HG02571 (cell line): ENCODE measurements at regions not wholly inside any gene's neighbourhood (a gene's known extent, or its start where the extent isn't known, plus 50 kb on each side); places are given as distances from the start of the nearest gene placed in this dataset.
"Not testable (repeated sequence)": the region's sequence is repeated elsewhere in the genome, so short reads cannot be mapped to it uniquely, and the experiment has no call there.

ENCODE experiments used
- ATAC-seq: cut with Tn5 transposase; IDR thresholded peaks from one replicate; pipeline ENCODE4 v1.9.1; 2021; ENCODE audit warnings: mild to moderate bottlenecking, moderate library complexity; ENCODE audit not compliant: unreplicated experiment

- no peak for ATAC-seq
Measured at GRCh38 chr12:127962303-127962702, 304.7 kb upstream of the TMEM132C start.

GRCh38 chr12:127963933-127964332 lies 303.0 kb upstream of the TMEM132C start:
- no peak for ATAC-seq

- ATAC-seq = no peak
Measured at GRCh38 chr12:127964717-127965116, 302.3 kb upstream of the TMEM132C start.

GRCh38 chr12:127966331-127966730 lies 300.6 kb upstream of the TMEM132C start:
- no peak for ATAC-seq

- ATAC-seq = no peak
Measured at GRCh38 chr12:127970491-127970890, 296.5 kb upstream of the TMEM132C start.

- ATAC-seq = no peak
Measured at GRCh38 chr12:127980585-127980984, 286.4 kb upstream of the TMEM132C start.

GRCh38 chr12:127981875-127982274 lies 285.1 kb upstream of the TMEM132C start:
- no peak for ATAC-seq

- ATAC-seq = not testable (repeated sequence)
Measured at GRCh38 chr12:127983213-127983791, 283.7 kb upstream of the TMEM132C start.

- no peak for ATAC-seq
Measured at GRCh38 chr12:127984386-127985055, 282.4 kb upstream of the TMEM132C start.

- no peak for ATAC-seq
Measured at GRCh38 chr12:127987199-127987901, 279.6 kb upstream of the TMEM132C start.

- no peak for ATAC-seq
Measured at GRCh38 chr12:127991485-127991884, 275.5 kb upstream of the TMEM132C start.

- no peak for ATAC-seq
Measured at GRCh38 chr12:127998988-127999387, 268.0 kb upstream of the TMEM132C start.

- no peak for ATAC-seq
Measured at GRCh38 chr12:128004383-128004938, 262.5 kb upstream of the TMEM132C start.

GRCh38 chr12:128007250-128007649 lies 259.7 kb upstream of the TMEM132C start:
- ATAC-seq = no peak

- ATAC-seq = no peak
Measured at GRCh38 chr12:128008341-128008740, 258.6 kb upstream of the TMEM132C start.

GRCh38 chr12:128009108-128009507 lies 257.9 kb upstream of the TMEM132C start:
- no peak for ATAC-seq

- no peak for ATAC-seq
Measured at GRCh38 chr12:128012110-128012509, 254.9 kb upstream of the TMEM132C start.

GRCh38 chr12:128015276-128015675 lies 251.7 kb upstream of the TMEM132C start:
- ATAC-seq = no peak

GRCh38 chr12:128018067-128018466 lies 248.9 kb upstream of the TMEM132C start:
- no peak for ATAC-seq

- ATAC-seq = no peak
Measured at GRCh38 chr12:128019996-128020544, 246.9 kb upstream of the TMEM132C start.

- ATAC-seq = no peak
Measured at GRCh38 chr12:128021561-128021960, 245.4 kb upstream of the TMEM132C start.
